ENCODE measurements at regions not wholly inside any gene's neighbourhood (a gene's known extent, or its start where the extent isn't known, plus 50 kb on each side); places are given as distances from the start of the nearest gene placed in this dataset.
"Not testable (repeated sequence)": the region's sequence is repeated elsewhere in the genome, so short reads cannot be mapped to it uniquely, and the experiment has no call there.

DNA sequence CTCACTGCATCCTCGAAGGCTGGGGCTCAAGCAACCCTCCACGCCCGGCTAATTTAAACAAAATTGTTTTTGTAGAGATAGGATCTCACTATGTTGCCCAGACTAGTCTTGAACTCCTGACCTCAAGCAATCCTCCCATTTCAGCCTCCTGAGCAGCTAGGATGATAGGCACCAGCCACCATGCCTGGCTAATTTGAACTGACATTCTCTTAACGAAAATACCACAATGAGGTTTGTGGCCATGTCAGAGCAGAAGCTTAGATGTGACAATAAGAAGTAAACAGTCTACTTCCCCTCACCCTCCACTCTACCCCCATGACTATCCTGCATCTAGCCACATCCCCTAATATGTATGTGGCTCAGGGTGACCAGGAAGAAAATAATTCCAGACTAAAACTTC, 74.8 kb upstream of the PLCB4 start:
- TF ChIP-seq, protein P1, sequence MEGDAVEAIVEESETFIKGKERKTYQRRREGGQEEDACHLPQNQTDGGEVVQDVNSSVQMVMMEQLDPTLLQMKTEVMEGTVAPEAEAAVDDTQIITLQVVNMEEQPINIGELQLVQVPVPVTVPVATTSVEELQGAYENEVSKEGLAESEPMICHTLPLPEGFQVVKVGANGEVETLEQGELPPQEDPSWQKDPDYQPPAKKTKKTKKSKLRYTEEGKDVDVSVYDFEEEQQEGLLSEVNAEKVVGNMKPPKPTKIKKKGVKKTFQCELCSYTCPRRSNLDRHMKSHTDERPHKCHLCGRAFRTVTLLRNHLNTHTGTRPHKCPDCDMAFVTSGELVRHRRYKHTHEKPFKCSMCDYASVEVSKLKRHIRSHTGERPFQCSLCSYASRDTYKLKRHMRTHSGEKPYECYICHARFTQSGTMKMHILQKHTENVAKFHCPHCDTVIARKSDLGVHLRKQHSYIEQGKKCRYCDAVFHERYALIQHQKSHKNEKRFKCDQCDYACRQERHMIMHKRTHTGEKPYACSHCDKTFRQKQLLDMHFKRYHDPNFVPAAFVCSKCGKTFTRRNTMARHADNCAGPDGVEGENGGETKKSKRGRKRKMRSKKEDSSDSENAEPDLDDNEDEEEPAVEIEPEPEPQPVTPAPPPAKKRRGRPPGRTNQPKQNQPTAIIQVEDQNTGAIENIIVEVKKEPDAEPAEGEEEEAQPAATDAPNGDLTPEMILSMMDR (IDR thresholded peaks at IDR 0.05; ENCODE audit: insufficient read depth, low read length, poor library complexity, severe bottlenecking), result no peak
- Histone ChIP-seq H3K4me3 (ENCODE audit: low read depth, low read length) (no peak overlapping the region), H3K27me3 (ENCODE audit: control insufficient read depth, insufficient read depth, low read length) (no peaks in the 10 kb centered on the region), H3K36me3 (ENCODE audit: control insufficient read depth, insufficient read depth, low read length) (no peaks in the 10 kb centered on the region)
- DNase-seq (ENCODE audit: low read depth), result no peak

DNA sequence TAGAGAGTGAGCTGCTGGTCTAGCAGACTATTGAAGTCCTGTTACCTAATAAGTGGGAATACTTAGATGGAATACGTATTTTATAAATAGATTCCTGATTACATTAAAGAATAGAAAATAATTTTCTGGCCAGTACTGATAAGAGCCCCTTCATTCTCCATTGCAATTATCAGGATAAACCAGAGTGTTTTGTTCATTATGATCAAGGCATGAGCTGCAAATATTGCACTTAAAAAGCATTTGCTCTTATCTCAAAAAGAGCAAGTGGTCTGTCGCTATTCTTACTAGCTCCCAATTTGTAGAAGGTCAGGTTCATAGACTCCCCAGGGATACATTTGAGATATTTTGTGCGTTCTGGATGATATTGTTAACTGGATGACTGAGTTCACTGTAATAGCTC, 73.1 kb upstream of the PLCB4 start:
- Histone ChIP-seq H3K27me3 (ENCODE audit: control insufficient read depth, insufficient read depth, low read length) (no peaks in the 10 kb centered on the region), H3K4me3 (ENCODE audit: low read depth, low read length) (no peak overlapping the region), H3K36me3 (ENCODE audit: control insufficient read depth, insufficient read depth, low read length) (no peaks in the 10 kb centered on the region)
- DNase-seq (ENCODE audit: low read depth), result no peak
- TF ChIP-seq, protein P1 (IDR thresholded peaks at IDR 0.05; ENCODE audit: insufficient read depth, low read length, poor library complexity, severe bottlenecking), result no peak

DNA sequence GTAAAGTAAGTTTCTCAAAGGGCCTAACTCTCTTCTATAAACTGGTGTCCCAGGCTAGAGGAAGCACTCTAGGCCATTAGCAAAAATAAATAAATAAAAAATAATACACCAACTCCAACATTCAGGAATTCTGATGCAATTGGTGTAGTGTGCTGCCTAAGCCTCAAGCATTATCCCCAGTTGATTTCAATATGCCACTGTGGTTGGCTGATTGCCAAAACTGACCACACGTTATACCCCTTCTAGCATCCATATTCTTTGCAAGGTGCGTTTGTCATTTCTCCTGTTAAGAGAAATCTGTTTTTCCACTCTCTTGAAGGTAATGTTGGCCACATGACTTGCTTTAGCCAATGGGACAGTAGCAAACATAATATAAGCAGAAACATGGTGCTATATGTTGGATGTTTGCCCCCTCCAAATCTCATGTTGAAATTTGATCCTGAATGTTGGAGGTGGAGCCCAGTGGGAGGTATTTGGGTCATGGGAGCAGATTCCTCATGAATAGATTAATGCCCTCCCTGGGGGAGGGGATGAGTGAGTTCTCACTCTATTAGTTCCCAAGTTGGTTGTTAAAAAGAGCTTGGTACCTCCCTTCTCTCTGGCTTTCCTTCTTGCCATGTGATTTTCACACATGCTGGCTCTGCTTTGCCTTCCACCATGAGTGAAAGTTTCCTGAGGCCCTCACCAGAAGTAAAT, 71.9 kb upstream of the PLCB4 start:
- H3K36me3 ChIP-seq (ENCODE audit: control insufficient read depth, insufficient read depth, low read length), result no peaks in the 10 kb centered on the region
- TF ChIP-seq, protein P1 (IDR thresholded peaks at IDR 0.05; ENCODE audit: insufficient read depth, low read length, poor library complexity, severe bottlenecking), result no peak
- H3K4me3 ChIP-seq (ENCODE audit: low read depth, low read length), result no peak overlapping the region
- H3K27me3 ChIP-seq (ENCODE audit: control insufficient read depth, insufficient read depth, low read length), result no peaks in the 10 kb centered on the region
- no peak for DNase-seq (ENCODE audit: low read depth)

DNA sequence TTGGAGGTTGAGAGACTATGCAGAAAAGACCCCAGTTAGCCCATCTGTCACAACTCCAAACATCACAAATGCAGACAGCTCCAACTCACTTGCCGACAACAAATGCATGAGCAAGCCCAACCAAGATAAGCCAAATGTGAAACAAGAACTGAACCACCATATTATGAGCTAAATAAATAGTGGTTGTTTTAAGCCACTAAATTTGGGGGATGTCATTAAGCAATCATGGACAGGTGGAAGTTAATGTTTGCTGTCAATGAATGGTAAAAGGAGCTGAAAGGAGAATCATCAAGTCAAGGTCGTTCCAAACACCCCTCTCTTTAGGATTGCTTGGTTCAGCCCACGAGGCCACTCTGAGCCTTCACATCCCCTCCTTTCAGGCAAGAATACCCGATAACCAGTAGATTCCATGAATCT, 71.2 kb upstream of the PLCB4 start:
- no peak for DNase-seq (ENCODE audit: low read depth)
- H3K27me3 ChIP-seq (ENCODE audit: control insufficient read depth, insufficient read depth, low read length), result no peaks in the 10 kb centered on the region
- H3K36me3 ChIP-seq (ENCODE audit: control insufficient read depth, insufficient read depth, low read length), result no peaks in the 10 kb centered on the region
- no peak overlapping the region for H3K4me3 ChIP-seq (ENCODE audit: low read depth, low read length)
- TF ChIP-seq, protein P1 (IDR thresholded peaks at IDR 0.05; ENCODE audit: insufficient read depth, low read length, poor library complexity, severe bottlenecking), result no peak

DNA sequence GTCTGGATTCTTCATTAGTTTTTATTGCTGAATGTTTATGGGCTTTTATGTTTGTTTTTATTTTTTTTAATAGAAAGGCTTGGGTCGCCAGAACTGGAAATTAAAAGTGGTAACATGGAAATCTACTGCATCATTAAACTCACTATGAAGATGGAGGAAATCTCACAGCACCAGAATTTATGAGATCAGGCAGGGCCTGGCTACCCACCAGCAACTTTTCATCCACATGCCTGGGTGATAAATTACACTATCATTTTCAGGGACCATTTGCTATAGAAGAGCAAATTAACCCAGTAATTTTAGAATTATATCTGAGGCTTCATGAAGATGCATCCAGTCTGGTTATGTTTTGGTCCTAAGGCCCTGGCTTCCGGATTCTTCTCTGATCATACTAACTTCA, 57.8 kb upstream of the PLCB4 start:
- TF ChIP-seq, protein P1 (IDR thresholded peaks at IDR 0.05; ENCODE audit: insufficient read depth, low read length, poor library complexity, severe bottlenecking), result no peak
- H3K27me3 ChIP-seq (ENCODE audit: control insufficient read depth, insufficient read depth, low read length), result no peaks in the 10 kb centered on the region
- no peak overlapping the region for H3K4me3 ChIP-seq (ENCODE audit: low read depth, low read length)
- no peaks in the 10 kb centered on the region for H3K36me3 ChIP-seq (ENCODE audit: control insufficient read depth, insufficient read depth, low read length)
- DNase-seq (ENCODE audit: low read depth), result no peak

DNA sequence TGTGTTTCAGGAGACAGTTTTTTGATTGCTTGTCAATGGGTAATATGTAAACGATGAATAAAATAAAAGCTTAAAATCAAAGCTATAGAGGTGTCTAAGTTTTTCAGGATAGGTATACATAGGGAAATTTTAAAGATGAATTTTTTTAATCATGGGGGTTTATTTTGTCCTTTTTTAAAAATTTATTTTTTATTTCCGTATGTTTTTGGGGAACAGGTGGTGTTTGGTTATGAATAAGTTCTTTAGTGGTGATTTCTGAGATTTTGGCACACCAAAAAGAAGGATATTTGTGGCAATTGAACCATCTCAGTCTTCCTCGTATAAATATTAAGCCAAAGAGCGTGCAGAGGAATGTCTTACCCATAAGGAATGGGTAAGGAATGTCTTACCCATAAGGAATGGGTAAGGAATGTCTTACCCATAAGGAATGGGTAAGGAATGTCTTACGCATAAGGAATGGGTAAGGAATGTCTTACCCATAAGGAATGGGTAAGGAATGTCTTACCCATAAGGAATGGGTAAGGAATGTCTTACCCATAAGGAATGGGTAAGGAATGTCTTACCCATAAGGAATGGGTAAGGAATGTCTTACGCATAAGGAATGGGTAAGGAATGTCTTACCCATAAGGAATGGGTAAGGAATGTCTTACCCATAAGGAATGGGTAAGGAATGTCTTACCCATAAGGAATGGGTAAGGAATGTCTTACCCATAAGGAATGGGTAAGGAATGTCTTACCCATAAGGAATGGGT, 53.5 kb upstream of the PLCB4 start:
- not testable (repeated sequence) for H3K27me3 ChIP-seq (ENCODE audit: control insufficient read depth, insufficient read depth, low read length); H3K36me3 ChIP-seq (ENCODE audit: control insufficient read depth, insufficient read depth, low read length); DNase-seq (ENCODE audit: low read depth); H3K4me3 ChIP-seq (ENCODE audit: low read depth, low read length)
